T-helper 2 cell (primary cell): ENCODE measurements at regions not wholly inside any gene's neighbourhood (a gene's known extent, or its start where the extent isn't known, plus 50 kb on each side); places are given as distances from the start of the nearest gene placed in this dataset.
A peak's percentile ranks its signal among the peaks of the same experiment; 100 is the strongest.
"Not testable (repeated sequence)": the region's sequence is repeated elsewhere in the genome, so short reads cannot be mapped to it uniquely, and the experiment has no call there.

Experiments
- DNase-seq, 5 experiments: peaks; one replicate each; pipeline versions ENCODE4 v3.0.0 to v3.0.0-alpha.2; 2012 to 2022

GRCh38 chr5:41995193-41995592, 70.1 kb downstream of the FBXO4 start:
- DNase-seq = no peak

GRCh38 chr5:42001673-42002072, 76.6 kb downstream of the FBXO4 start:
- DNase-seq = no peak

- DNase-seq = not testable (repeated sequence)
These were observed 78.8 kb downstream of the FBXO4 start for GRCh38 chr5:42003852-42004251.

GRCh38 chr5:42005561-42006153, 80.6 kb downstream of the FBXO4 start:
- DNase-seq = peak in 1 of 5 experiments; percentile 0

GRCh38 chr5:42013561-42013960, 88.5 kb downstream of the FBXO4 start:
- DNase-seq = no peak

- DNase-seq = no peak
These were observed 90.2 kb downstream of the FBXO4 start for GRCh38 chr5:42015254-42015653.

GRCh38 chr5:42015681-42016080, 90.6 kb downstream of the FBXO4 start:
- no peak for DNase-seq

- DNase-seq = no peak
These were observed 95.9 kb downstream of the FBXO4 start for GRCh38 chr5:42020788-42021530.

GRCh38 chr5:42021923-42022322, 96.8 kb downstream of the FBXO4 start:
- DNase-seq = no peak

GRCh38 chr5:42022383-42022972, 97.4 kb downstream of the FBXO4 start:
- DNase-seq = no peak

GRCh38 chr5:42026446-42026845, 101.4 kb downstream of the FBXO4 start:
- DNase-seq = no peak

GRCh38 chr5:42032137-42032536, 107.1 kb downstream of the FBXO4 start:
- no peak for DNase-seq

GRCh38 chr5:42035526-42035925, 110.4 kb downstream of the FBXO4 start:
- DNase-seq = no peak

- no peak for DNase-seq
These were observed 111.3 kb downstream of the FBXO4 start for GRCh38 chr5:42036379-42036778.

- DNase-seq = no peak
These were observed 112.4 kb downstream of the FBXO4 start for GRCh38 chr5:42037379-42037932.

GRCh38 chr5:42043400-42043799, 118.3 kb downstream of the FBXO4 start:
- DNase-seq = no peak

- DNase-seq = peak in 4 of 5 experiments; percentile 16 to 51 (median 30)
These were observed 132.2 kb downstream of the FBXO4 start for GRCh38 chr5:42057254-42057690.

- DNase-seq = no peak
These were observed 134.2 kb downstream of the FBXO4 start for GRCh38 chr5:42059291-42059690.

- DNase-seq = no peak
These were observed 134.8 kb downstream of the FBXO4 start for GRCh38 chr5:42059778-42060464.

- no peak for DNase-seq
These were observed 136.0 kb downstream of the FBXO4 start for GRCh38 chr5:42061121-42061520.

GRCh38 chr5:42064821-42065220, 139.7 kb downstream of the FBXO4 start:
- DNase-seq = no peak

- no peak for DNase-seq
These were observed 141.1 kb downstream of the FBXO4 start for GRCh38 chr5:42066131-42066530.

- no peak for DNase-seq
These were observed 149.3 kb downstream of the FBXO4 start for GRCh38 chr5:42074353-42074752.
